Hepatocyte (in vitro differentiated cells): ENCODE measurements at regions not wholly inside any gene's neighbourhood (a gene's known extent, or its start where the extent isn't known, plus 50 kb on each side); places are given as distances from the start of the nearest gene placed in this dataset.
"Not testable (repeated sequence)": the region's sequence is repeated elsewhere in the genome, so short reads cannot be mapped to it uniquely, and the experiment has no call there.

Experiments used
- DNase-seq: peaks from one replicate; pipeline ENCODE4 v3.0.0-alpha.2; 2016; ENCODE audit warnings: low spot score
- H2AFZ ChIP-seq: fragments of 200-600 bp; sonication (generic); 2 replicates; pipeline ENCODE4 v1.6.0; 2016; ENCODE audit warnings: antibody characterized with exemption, mild to moderate bottlenecking
- H3K27ac ChIP-seq: fragments of 200-600 bp; sonication (generic); 2 replicates; pipeline ENCODE4 v1.5.1; 2016; ENCODE audit warnings: mild to moderate bottlenecking
- H3K27me3 ChIP-seq: fragments of 200-600 bp; sonication (generic); 2 replicates; pipeline ENCODE4 v1.6.1; 2016
- H3K36me3 ChIP-seq: fragments of 200-600 bp; sonication (generic); replicated peaks from 2 replicates; pipeline ENCODE4 v1.5.1; 2016; ENCODE audit warnings: low read depth; ENCODE audit not compliant: insufficient read depth
- H3K4me1 ChIP-seq: fragments of 200-600 bp; sonication (generic); 2 replicates; pipeline ENCODE4 v1.5.1; 2016; ENCODE audit warnings: mild to moderate bottlenecking, moderate library complexity; ENCODE audit not compliant: insufficient read depth
- H3K4me2 ChIP-seq: fragments of 200-600 bp; sonication (generic); 2 replicates; pipeline ENCODE4 v1.6.0; 2016
- H3K4me3 ChIP-seq: fragments of 200-600 bp; sonication (generic); 2 replicates; pipeline ENCODE4 v1.5.1; 2016; ENCODE audit warnings: mild to moderate bottlenecking
- H3K79me2 ChIP-seq: fragments of 200-600 bp; sonication (generic); 2 replicates; pipeline ENCODE4 v1.6.0; 2017; ENCODE audit warnings: mild to moderate bottlenecking
- H3K9me2 ChIP-seq: fragments of 200-600 bp; sonication (generic); replicated peaks from 2 replicates; pipeline ENCODE4 v1.6.0; 2017; ENCODE audit warnings: mild to moderate bottlenecking; ENCODE audit not compliant: insufficient read depth
- H3K9me3 ChIP-seq: fragments of 200-600 bp; sonication (generic); 2 replicates; pipeline ENCODE4 v1.5.1; 2016; ENCODE audit warnings: low read depth, mild to moderate bottlenecking
- H4K20me1 ChIP-seq: fragments of 200-600 bp; sonication (generic); 2 replicates; pipeline ENCODE4 v1.6.0; 2016; ENCODE audit warnings: mild to moderate bottlenecking; ENCODE audit not compliant: insufficient read depth, poor library complexity, severe bottlenecking
- EZH2 ChIP-seq: fragments of 200-600 bp; sonication (generic); IDR thresholded peaks from 2 replicates; pipeline ENCODE4 v1.6.1; 2016; ENCODE audit warnings: antibody characterized with exemption, mild to moderate bottlenecking, borderline replicate concordance
- EZH2phosphoT487 ChIP-seq: fragments of 200-600 bp; sonication (generic); IDR thresholded peaks from one replicate; pipeline ENCODE4 v1.6.1; 2018; ENCODE audit warnings: antibody characterized with exemption, mild to moderate bottlenecking, low read depth, moderate library complexity; ENCODE audit not compliant: unreplicated experiment, severe bottlenecking
- WGBS: methylation state at CpG from one replicate; pipeline ENCODE4 v1.1.6; 2016; ENCODE audit warnings: low lambda C conversion rate; ENCODE audit errors: missing lambda C conversion rate; 5-methylcytosine and 5-hydroxymethylcytosine counted together
- TF ChIP-seq, protein P1 (sequence below): fragments of 200-600 bp; sonication (generic); IDR thresholded peaks from 2 replicates; pipeline ENCODE4 v1.5.1; 2016; ENCODE audit warnings: antibody characterized with exemption, mild to moderate bottlenecking; ENCODE audit not compliant: poor library complexity

DNA sequence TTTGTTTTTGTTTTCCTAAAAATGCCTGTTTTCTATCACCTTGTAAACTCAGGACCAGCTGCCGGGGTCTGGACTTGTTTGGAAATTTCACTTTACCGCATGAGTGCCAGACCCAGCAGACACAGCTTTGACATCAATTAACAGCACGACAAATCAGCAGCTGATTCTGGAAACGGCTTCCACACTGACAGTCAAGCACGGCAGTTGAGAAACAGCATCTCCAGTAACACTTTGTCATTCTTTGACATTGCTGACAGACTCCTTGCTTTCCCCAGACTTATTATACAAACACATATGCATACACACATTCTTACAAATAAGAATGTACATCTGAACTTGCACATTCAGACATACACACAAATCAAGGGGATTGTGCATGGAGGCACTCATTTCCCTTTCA is 1017.6 kb upstream of the HS3ST1 start:
- 25% methylated on average over 5 of the region's 5 CpGs for WGBS
- Histone ChIP-seq H3K9me3 (no peaks in the 10 kb centered on the region), H3K79me2 (no peaks in the 10 kb centered on the region), H3K4me3 (no peak overlapping the region), H3K36me3 (no peaks in the 10 kb centered on the region), H4K20me1 (no peaks in the 10 kb centered on the region), H3K9me2 (no peaks in the 10 kb centered on the region), H3K27me3 (no peaks in the 10 kb centered on the region), H3K4me1 (peaks cover 10% of the 10 kb centered on the region), H3K27ac (peak overlapping the region; percentile 35), H2AFZ (no peak overlapping the region), H3K4me2 (peak overlapping the region; percentile 33)
- DNase-seq = no peak
- no peak for TF ChIP-seq EZH2phosphoT487
- TF ChIP-seq, protein P1, sequence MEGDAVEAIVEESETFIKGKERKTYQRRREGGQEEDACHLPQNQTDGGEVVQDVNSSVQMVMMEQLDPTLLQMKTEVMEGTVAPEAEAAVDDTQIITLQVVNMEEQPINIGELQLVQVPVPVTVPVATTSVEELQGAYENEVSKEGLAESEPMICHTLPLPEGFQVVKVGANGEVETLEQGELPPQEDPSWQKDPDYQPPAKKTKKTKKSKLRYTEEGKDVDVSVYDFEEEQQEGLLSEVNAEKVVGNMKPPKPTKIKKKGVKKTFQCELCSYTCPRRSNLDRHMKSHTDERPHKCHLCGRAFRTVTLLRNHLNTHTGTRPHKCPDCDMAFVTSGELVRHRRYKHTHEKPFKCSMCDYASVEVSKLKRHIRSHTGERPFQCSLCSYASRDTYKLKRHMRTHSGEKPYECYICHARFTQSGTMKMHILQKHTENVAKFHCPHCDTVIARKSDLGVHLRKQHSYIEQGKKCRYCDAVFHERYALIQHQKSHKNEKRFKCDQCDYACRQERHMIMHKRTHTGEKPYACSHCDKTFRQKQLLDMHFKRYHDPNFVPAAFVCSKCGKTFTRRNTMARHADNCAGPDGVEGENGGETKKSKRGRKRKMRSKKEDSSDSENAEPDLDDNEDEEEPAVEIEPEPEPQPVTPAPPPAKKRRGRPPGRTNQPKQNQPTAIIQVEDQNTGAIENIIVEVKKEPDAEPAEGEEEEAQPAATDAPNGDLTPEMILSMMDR = no peak
- no peak for TF ChIP-seq EZH2

GRCh38 chr4:12445711-12446235 is 1017.1 kb upstream of the HS3ST1 start:
- H3K79me2 ChIP-seq = no peaks in the 10 kb centered on the region
- no peaks in the 10 kb centered on the region for H3K9me2 ChIP-seq
- H3K4me3 ChIP-seq = no peak overlapping the region
- no peak for TF ChIP-seq EZH2
- TF ChIP-seq, protein P1 = no peak
- no peak for TF ChIP-seq EZH2phosphoT487
- WGBS = 44% methylated on average over 4 of the region's 4 CpGs
- peak overlapping the region; percentile 33 for H3K4me2 ChIP-seq
- no peaks in the 10 kb centered on the region for H3K36me3 ChIP-seq
- H3K27ac ChIP-seq = peak overlapping the region; percentile 35
- H3K27me3 ChIP-seq = no peaks in the 10 kb centered on the region
- H3K9me3 ChIP-seq = no peaks in the 10 kb centered on the region
- H2AFZ ChIP-seq = no peak overlapping the region
- DNase-seq = no peak
- no peaks in the 10 kb centered on the region for H4K20me1 ChIP-seq
- H3K4me1 ChIP-seq = peaks cover 10% of the 10 kb centered on the region

- no peak for TF ChIP-seq EZH2phosphoT487
- TF ChIP-seq EZH2 = no peak
- TF ChIP-seq, protein P1 = no peak
- no peaks in the 10 kb centered on the region for H4K20me1 ChIP-seq
- no peaks in the 10 kb centered on the region for H3K79me2 ChIP-seq
- no peak for DNase-seq
- H3K27me3 ChIP-seq = no peaks in the 10 kb centered on the region
- H3K36me3 ChIP-seq = no peaks in the 10 kb centered on the region
- H3K9me2 ChIP-seq = no peaks in the 10 kb centered on the region
- no peak overlapping the region for H3K4me2 ChIP-seq
- no peak overlapping the region for H2AFZ ChIP-seq
- no peaks in the 10 kb centered on the region for H3K9me3 ChIP-seq
- H3K27ac ChIP-seq = no peak overlapping the region
- 90% methylated on average over 5 of the region's 5 CpGs for WGBS
- no peaks in the 10 kb centered on the region for H3K4me1 ChIP-seq
- H3K4me3 ChIP-seq = no peak overlapping the region
Measured at GRCh38 chr4:12439633-12440305, 1011.1 kb upstream of the HS3ST1 start.

GRCh38 chr4:12431259-12431658 is 1002.6 kb upstream of the HS3ST1 start:
- H3K27ac ChIP-seq, H2AFZ ChIP-seq, H3K9me2 ChIP-seq, H3K4me3 ChIP-seq, H3K4me2 ChIP-seq, H3K27me3 ChIP-seq, DNase-seq, H3K79me2 ChIP-seq, H3K9me3 ChIP-seq, H4K20me1 ChIP-seq, H3K4me1 ChIP-seq, H3K36me3 ChIP-seq: not testable (repeated sequence)
- 93% methylated on average over 7 of the region's 7 CpGs for WGBS
